ENCODE measurements at regions not wholly inside any gene's neighbourhood (a gene's known extent, or its start where the extent isn't known, plus 50 kb on each side); places are given as distances from the start of the nearest gene placed in this dataset.

- no peak for TF ChIP-seq CTCF (IDR thresholded peaks at IDR 0.05)
- no peak for TF ChIP-seq POLR2A (IDR thresholded peaks at IDR 0.05)
- no peak for TF ChIP-seq EP300 (IDR thresholded peaks at IDR 0.05)
- TF ChIP-seq POLR2AphosphoS5 (IDR thresholded peaks at IDR 0.05), result no peak
Measured at GRCh38 chr18:78423811-78424210, 555.8 kb upstream of the SALL3 start.

Measured in sigmoid colon (tissue), 4 donors.